Right renal pelvis (tissue), 4 donors: ENCODE measurements at regions not wholly inside any gene's neighbourhood (a gene's known extent, or its start where the extent isn't known, plus 50 kb on each side); places are given as distances from the start of the nearest gene placed in this dataset.
"Not testable (repeated sequence)": the region's sequence is repeated elsewhere in the genome, so short reads cannot be mapped to it uniquely, and the experiment has no call there.

Experiments used
- DNase-seq, 4 donors: peaks; one replicate each; pipeline ENCODE4 v3.0.0-alpha.2; 2013; ENCODE audit warnings: low read depth in 4 of 4, low spot score in 3 of 4, missing footprints in 1 of 4

DNA sequence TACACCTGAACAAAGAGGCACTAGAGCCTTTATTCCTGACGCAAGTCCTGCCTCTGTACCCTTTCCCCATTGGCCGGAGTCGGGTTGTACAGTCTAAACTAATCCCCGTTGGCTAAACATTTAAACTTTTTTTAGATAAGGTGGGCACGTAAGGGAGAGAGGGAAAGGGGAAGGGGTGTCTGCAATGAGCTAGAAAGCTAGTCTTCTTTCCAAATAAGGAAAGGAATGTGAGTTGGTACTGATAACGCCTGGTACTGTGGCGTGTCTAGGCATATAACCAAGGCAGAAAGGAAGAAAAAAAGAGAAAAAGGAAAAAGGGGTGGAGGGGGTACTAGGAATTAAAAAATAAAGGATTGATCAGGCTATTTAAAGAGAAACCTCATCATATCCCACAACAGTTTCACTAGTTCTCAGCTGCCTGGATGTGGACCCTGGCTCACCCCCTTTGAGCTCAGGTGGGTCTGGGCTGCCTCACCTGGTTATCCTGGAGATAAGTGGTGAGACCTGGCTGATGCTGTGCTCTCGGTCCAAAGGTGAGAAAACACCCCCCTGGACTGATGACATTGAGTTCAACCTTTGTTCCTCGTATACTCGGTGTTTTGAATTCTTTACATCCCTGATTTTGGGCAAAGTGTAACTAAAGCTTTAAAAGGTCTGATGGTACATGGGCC is 90.9 kb upstream of the EEF2KMT start:
- no peak for DNase-seq

DNA sequence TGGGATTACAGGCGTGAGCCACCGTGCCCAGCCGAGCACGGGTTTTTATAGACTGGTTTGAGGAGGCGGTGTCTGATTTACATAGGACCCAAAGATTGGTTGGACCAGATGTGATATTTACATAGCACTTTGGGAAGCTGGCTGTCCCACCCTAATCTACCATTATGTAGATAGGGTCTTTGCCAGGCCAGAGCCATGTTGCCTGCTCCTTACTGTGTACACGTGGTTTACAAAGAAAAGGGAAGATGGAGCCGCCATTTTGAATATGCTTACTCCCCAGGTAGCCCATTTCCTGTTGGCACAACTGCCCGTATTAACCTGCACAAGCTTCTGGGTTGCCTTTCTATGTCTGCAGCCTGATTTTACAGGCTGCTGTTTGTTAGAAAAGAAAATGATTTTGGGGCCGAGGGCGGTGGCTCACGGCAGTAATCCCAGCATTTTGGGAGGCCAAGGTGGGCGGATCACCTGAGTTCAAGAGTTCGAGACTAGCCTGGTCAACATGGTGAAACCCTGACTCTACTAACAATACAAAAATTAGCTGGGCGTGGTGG is 89.9 kb upstream of the EEF2KMT start:
- DNase-seq: no peak

DNA sequence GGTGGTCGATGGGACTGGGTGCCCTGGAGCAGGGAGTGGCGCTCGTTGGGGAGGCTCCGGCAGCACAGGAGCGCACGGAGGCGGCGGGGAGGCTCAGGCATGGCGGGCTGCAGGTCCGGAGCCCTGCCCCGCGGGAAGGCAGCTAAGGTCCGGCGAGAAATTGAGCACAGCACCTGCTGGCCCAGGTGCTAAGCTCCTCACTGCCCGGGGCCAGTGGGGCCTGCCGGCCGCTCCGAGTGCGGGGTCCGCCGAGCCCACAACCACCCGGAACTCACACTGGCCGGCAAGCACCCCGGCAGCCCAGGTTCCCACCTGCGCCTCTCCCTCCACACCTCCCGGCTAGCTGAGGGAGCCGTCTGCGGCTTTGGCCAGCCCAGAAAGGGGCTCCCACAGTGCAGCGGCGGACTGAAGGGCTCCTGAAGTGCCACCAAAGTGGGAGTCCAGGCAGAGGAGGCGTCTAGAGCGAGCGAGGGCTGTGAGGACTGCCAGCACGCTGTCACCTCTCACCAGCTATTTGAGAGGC is 88.8 kb upstream of the EEF2KMT start:
- DNase-seq: no peak

DNA sequence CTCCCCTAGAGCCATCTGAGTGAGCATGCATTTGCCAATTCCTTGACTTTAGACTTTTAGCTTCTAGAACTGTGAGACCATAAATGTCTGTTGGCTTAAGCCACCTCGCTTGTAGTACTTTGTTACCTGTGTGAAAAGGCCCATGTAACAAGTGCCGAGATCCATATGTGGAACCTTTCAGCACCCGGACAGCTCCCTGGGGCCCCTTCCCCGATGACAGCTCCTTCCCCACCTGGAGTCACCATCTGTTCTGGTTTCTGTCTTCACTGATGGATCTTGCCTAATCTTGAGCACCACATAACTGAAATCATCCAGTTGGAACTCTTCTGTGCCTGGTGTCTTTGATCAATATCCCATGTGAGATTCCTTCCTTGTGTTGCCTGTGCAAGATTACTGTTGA is 78.9 kb upstream of the EEF2KMT start:
- peak in 1 of 4 donors; percentile 2 for DNase-seq

DNA sequence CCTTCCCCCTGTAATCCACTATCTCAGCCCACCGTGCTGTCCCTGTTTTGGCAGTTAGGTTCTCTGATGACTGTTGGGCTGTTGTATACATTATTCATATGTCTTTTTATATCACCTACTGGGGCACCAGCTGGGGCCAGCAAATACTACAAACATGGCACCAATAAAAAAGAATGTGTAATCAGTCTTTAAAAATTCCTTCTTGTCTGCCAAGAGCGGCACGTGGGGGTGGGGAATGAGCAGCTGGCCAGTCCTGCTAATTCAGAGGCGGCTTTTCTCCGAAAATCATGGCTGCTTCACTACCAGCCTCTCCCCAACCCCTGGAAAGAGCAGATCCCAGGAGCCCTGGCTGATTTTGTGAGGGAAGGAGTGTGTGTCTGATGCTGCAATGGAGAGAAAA is 77.7 kb upstream of the EEF2KMT start:
- no peak for DNase-seq

DNA sequence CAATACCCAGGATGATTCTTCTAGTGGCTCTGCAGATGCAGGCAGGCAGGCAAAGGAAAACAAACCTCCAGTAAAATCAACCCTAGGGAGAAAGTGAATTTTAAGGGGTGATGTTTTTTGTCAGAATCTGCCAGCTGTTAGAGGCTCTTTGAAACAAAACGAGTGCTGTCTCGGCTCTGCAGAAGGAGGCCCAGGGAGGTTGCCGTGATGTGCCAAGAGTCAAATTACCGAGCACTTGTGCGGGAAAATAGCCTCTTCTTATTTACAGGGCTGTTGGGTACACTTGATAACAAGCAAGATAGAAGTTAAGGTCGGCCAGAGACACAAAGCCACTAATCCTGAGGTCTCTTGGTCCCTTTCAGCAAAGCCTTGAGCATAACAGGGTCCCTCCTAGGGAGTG is 68.9 kb upstream of the EEF2KMT start:
- DNase-seq: no peak

DNA sequence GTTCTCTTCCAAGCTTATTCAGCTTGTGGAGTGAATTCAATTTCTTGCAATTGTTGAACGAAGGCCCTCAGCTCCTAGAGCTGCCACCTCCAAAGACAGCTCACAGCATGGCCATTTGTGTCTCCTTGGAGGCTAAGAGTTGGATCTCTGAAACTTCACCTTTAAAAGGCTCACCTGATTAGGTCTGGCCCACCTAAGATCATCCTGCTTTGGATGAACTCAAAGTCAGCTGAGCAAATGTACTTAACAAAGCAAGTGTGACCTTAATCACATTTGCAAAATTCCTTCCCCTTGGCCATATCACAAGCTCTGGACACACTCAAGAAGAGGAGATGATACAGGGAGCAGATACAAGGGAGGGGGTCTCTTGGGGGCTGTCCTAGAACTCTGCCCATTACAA is 67.8 kb upstream of the EEF2KMT start:
- not testable (repeated sequence) for DNase-seq

DNA sequence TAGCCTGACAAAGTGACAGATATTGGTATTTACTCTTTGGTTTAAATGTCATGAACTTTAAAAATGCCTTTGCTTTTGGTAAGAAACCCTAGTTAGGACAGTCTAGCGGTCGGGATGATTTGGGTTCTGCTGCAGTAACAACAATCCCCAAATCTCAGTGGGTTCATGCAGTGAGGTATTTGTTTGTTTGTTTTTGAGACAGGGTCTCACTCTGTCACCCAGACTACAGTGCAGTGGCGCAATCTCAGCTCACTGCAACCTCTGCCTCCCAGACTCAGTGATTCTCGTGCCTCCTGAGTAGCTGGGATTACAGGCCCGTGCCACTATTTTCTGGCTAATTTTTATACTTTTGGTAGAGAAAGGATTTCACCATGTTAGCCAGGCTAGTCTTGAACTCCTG is 65.2 kb upstream of the EEF2KMT start:
- not testable (repeated sequence) for DNase-seq

DNA sequence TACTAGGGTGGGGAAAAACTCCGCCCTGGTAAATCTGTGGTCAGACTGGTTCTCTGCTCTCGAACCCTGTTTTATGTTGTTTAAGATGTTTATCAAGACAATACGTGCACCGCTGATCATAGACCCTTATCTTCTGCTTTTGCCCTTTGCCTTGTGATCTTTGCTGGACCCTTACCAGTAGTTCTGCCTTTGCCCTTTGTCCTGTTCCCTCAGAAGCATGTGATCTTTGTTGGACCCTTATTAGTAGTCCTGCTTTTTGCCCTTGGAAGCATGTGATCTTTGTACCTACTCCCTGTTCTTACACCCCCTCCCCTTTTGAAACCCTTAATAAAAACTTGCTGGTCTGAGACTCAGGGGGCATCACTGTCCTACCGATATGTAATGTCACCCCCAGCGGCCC is 64.3 kb upstream of the EEF2KMT start:
- DNase-seq: not testable (repeated sequence)

DNA sequence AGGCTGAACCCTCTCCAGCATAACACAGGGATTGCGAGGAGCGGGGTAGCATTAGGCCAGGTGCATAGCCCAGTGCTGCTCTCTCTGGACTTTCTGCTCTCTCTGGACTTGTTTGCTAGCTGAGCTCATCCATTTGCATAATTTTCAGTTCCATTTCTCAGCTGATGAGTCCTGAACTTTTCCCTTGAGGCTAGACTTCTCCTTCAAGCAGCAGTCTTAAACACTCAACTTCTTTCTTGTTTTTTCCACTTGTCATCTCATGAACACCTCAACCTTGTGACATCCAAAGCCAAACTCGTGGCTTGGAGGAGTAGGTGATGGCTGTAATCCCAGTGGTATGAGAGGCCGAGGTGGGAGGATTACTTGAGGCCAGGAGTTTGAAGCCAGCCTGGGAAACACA is 62.4 kb upstream of the EEF2KMT start:
- DNase-seq: not testable (repeated sequence)

DNA sequence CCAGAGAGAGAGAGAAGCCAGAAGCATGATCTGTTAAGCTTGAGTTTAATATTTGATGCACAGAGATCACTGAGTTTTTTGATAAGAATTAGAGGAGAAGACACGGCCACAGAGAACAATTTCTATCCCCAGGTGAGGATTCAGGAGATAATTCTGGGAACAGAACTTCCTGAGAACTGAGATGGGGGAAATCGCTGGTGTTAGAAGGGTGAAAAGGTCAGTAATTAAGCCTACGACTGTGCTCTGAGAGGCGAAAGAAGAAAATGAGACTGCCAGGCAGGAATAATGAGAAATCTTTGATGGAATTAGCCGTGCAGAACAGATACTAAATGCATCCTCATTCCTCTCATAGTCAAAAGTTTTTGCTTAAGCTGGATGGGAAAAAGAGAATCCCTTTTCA is 61.9 kb upstream of the EEF2KMT start:
- not testable (repeated sequence) for DNase-seq

DNA sequence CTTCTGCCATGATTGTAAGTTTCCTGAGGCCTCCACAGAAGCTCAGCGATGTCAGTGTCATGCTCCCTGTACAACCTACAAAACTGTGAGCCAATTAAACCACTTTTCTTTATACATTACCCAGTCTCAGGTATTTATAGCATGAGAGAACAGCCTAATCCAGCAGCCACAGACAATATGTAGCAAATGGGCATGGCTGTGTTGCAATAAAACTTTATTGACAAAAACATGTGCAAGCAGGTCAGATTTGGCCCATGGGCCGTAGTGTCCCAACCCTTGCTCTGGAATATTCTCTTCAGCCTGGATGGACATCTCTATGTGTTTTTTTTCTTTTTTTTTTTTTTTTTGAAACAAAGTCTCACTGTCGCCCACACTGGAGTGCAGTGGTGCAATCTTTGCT is 60.9 kb upstream of the EEF2KMT start:
- DNase-seq: no peak

DNA sequence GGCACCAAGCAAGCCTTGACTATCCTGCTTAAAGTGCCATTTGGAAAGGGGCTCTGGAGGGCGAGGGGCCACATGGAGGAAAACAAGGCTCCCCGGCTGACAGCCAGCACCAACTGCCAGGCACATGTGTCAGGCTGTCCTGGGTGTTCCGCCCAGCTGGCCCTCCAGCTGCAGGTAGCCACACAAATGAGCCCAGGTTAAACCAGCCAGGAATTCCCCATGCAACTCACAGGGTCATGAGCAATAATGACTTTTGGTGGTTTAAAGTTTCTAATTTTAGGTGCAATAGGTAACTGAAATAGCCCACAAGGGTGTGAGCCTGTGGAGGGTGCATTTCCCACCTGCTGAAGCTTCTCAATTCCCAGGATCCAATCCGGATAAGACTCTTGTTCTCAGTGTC is 58.9 kb upstream of the EEF2KMT start:
- not testable (repeated sequence) for DNase-seq

DNA sequence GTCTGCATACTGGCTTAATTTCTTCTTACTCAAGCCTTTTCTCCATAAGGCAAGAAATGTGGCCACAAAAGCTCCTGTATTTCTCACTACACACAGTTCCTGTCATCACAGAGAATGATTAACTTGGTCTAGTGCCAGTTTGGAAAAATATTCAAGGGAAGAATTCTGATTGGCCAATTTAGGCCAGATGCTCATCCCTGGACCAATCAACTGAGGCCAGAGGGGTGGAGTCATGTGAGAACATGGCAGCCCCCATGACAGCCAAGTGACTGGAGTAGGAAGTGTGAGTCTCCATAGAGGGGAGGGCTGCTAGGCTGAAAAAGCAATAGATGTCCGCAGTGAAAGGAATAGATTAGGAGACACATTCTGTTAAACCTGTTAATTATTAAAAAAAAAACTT is 56.4 kb upstream of the EEF2KMT start:
- not testable (repeated sequence) for DNase-seq

DNA sequence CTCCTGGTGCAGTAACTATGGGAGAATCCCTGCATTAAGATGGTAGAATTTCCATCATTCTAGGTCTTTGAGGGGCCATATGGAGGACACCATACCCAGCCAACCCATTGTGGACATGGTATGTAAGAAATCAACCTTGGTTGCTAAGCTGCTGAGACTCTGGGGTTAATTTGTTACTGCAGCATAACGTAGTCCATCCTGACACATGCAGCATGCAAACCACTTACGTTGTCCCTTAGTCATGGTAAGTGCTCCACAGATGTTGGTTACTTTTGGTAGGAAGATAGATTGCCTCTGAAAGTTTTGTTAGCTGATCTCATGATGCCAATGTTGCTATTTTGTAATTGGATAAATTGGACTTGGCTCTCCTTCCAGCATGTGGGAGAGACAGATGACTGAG is 53.8 kb upstream of the EEF2KMT start:
- DNase-seq: not testable (repeated sequence)
